ENCODE measurements at regions not wholly inside any gene's neighbourhood (a gene's known extent, or its start where the extent isn't known, plus 50 kb on each side); places are given as distances from the start of the nearest gene placed in this dataset.
A peak's percentile ranks its signal among the peaks of the same experiment; 100 is the strongest.
"Not testable (repeated sequence)": the region's sequence is repeated elsewhere in the genome, so short reads cannot be mapped to it uniquely, and the experiment has no call there.

- no peak overlapping the region for H3K27ac ChIP-seq (ENCODE audit: control insufficient read depth, insufficient read depth, low read length)
- dilution Hi-C loops (cut with MboI; ENCODE audit: extremely low pct_ligation_motif_present, low sequenced_read_pairs), result no loop called here
- no peak overlapping the region for H3K4me3 ChIP-seq (ENCODE audit: control insufficient read depth in 2 of 3, extremely low read depth in 1 of 3, insufficient read depth in 2 of 3, low read depth in 1 of 3, low read length in 3 of 3)
- no peaks in the 10 kb centered on the region for H3K79me2 ChIP-seq (ENCODE audit: control insufficient read depth, insufficient read depth, low read length)
- no peaks in the 10 kb centered on the region for H3K9me1 ChIP-seq (ENCODE audit: control insufficient read depth, extremely low read depth, insufficient read depth, low read length)
- H3K27me3 ChIP-seq (ENCODE audit: control insufficient read depth, extremely low read depth, insufficient read depth, low read length), result peaks cover 22% of the 10 kb centered on the region
- no peaks in the 10 kb centered on the region for H3K4me1 ChIP-seq (ENCODE audit: control insufficient read depth, extremely low read depth, insufficient read depth, low read length)
- TF ChIP-seq EZH2 (IDR thresholded peaks at IDR 0.05; ENCODE audit: low read length), result no peak
- TF ChIP-seq, protein P1, sequence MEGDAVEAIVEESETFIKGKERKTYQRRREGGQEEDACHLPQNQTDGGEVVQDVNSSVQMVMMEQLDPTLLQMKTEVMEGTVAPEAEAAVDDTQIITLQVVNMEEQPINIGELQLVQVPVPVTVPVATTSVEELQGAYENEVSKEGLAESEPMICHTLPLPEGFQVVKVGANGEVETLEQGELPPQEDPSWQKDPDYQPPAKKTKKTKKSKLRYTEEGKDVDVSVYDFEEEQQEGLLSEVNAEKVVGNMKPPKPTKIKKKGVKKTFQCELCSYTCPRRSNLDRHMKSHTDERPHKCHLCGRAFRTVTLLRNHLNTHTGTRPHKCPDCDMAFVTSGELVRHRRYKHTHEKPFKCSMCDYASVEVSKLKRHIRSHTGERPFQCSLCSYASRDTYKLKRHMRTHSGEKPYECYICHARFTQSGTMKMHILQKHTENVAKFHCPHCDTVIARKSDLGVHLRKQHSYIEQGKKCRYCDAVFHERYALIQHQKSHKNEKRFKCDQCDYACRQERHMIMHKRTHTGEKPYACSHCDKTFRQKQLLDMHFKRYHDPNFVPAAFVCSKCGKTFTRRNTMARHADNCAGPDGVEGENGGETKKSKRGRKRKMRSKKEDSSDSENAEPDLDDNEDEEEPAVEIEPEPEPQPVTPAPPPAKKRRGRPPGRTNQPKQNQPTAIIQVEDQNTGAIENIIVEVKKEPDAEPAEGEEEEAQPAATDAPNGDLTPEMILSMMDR (optimal IDR thresholded peaks at IDR 0.05 in 1 of 3, IDR thresholded peaks at IDR 0.05 in 1 of 3, conservative IDR thresholded peaks at IDR 0.05 in 1 of 3; ENCODE audit: extremely low read depth in 1 of 3, insufficient read depth in 2 of 3, low read length in 3 of 3), result no peak
- no peak overlapping the region for H3K9ac ChIP-seq (ENCODE audit: control insufficient read depth, extremely low read depth, insufficient read depth, low read length)
- H3K9me3 ChIP-seq (ENCODE audit: control insufficient read depth, low read depth, low read length), result peaks cover 3% of the 10 kb centered on the region
- no peaks in the 10 kb centered on the region for H3K36me3 ChIP-seq (ENCODE audit: control insufficient read depth in 2 of 2, extremely low read depth in 1 of 2, insufficient read depth in 2 of 2, low read length in 2 of 2)
- DNase-seq (ENCODE audit: low read depth, low spot score) (no peak), FAIRE-seq (no peak)
- no peak overlapping the region for H2AFZ ChIP-seq (ENCODE audit: control insufficient read depth, low read length)
- H4K20me1 ChIP-seq (ENCODE audit: control insufficient read depth, extremely low read depth, insufficient read depth, low read length), result no peaks in the 10 kb centered on the region
- no peak overlapping the region for H3K4me2 ChIP-seq (ENCODE audit: control insufficient read depth, extremely low read depth, insufficient read depth, low read depth, low read length)
These were observed 430.7 kb upstream of the PTCHD4 start for GRCh38 chr6:48541649-48542048.

GRCh38 chr6:48535582-48536009 is 424.6 kb upstream of the PTCHD4 start:
- Histone ChIP-seq H3K27me3 (ENCODE audit: control insufficient read depth, extremely low read depth, insufficient read depth, low read length) (peaks cover 31% of the 10 kb centered on the region), H3K4me2 (ENCODE audit: control insufficient read depth, extremely low read depth, insufficient read depth, low read depth, low read length) (peak overlapping the region; percentile 29), H3K27ac (ENCODE audit: control insufficient read depth, insufficient read depth, low read length) (no peak overlapping the region), H2AFZ (ENCODE audit: control insufficient read depth, low read length) (no peak overlapping the region), H3K36me3 (ENCODE audit: control insufficient read depth in 2 of 2, extremely low read depth in 1 of 2, insufficient read depth in 2 of 2, low read length in 2 of 2) (no peaks in the 10 kb centered on the region), H3K4me3 (ENCODE audit: control insufficient read depth in 2 of 3, extremely low read depth in 1 of 3, insufficient read depth in 2 of 3, low read depth in 1 of 3, low read length in 3 of 3) (no peak overlapping the region), H4K20me1 (ENCODE audit: control insufficient read depth, extremely low read depth, insufficient read depth, low read length) (no peaks in the 10 kb centered on the region), H3K9me3 (ENCODE audit: control insufficient read depth, low read depth, low read length) (no peaks in the 10 kb centered on the region), H3K9me1 (ENCODE audit: control insufficient read depth, extremely low read depth, insufficient read depth, low read length) (no peaks in the 10 kb centered on the region), H3K9ac (ENCODE audit: control insufficient read depth, extremely low read depth, insufficient read depth, low read length) (no peak overlapping the region), H3K4me1 (ENCODE audit: control insufficient read depth, extremely low read depth, insufficient read depth, low read length) (peaks cover 6% of the 10 kb centered on the region), H3K79me2 (ENCODE audit: control insufficient read depth, insufficient read depth, low read length) (no peaks in the 10 kb centered on the region)
- dilution Hi-C loops (cut with MboI; ENCODE audit: extremely low pct_ligation_motif_present, low sequenced_read_pairs), result no loop called here
- DNase-seq (ENCODE audit: low read depth, low spot score), result peak; percentile 7
- no peak for TF ChIP-seq EZH2 (IDR thresholded peaks at IDR 0.05; ENCODE audit: low read length)
- TF ChIP-seq, protein P1 (optimal IDR thresholded peaks at IDR 0.05 in 1 of 3, IDR thresholded peaks at IDR 0.05 in 1 of 3, conservative IDR thresholded peaks at IDR 0.05 in 1 of 3; ENCODE audit: extremely low read depth in 1 of 3, insufficient read depth in 2 of 3, low read length in 3 of 3), result no peak
- peak; percentile 93 for FAIRE-seq

- H3K79me2 ChIP-seq (ENCODE audit: control insufficient read depth, insufficient read depth, low read length); H3K4me2 ChIP-seq (ENCODE audit: control insufficient read depth, extremely low read depth, insufficient read depth, low read depth, low read length); DNase-seq (ENCODE audit: low read depth, low spot score); FAIRE-seq; H3K4me1 ChIP-seq (ENCODE audit: control insufficient read depth, extremely low read depth, insufficient read depth, low read length); H3K4me3 ChIP-seq (ENCODE audit: control insufficient read depth in 2 of 3, extremely low read depth in 1 of 3, insufficient read depth in 2 of 3, low read depth in 1 of 3, low read length in 3 of 3); H3K9me1 ChIP-seq (ENCODE audit: control insufficient read depth, extremely low read depth, insufficient read depth, low read length); H4K20me1 ChIP-seq (ENCODE audit: control insufficient read depth, extremely low read depth, insufficient read depth, low read length); H3K36me3 ChIP-seq (ENCODE audit: control insufficient read depth in 2 of 2, extremely low read depth in 1 of 2, insufficient read depth in 2 of 2, low read length in 2 of 2); H3K9me3 ChIP-seq (ENCODE audit: control insufficient read depth, low read depth, low read length); H3K9ac ChIP-seq (ENCODE audit: control insufficient read depth, extremely low read depth, insufficient read depth, low read length); H3K27ac ChIP-seq (ENCODE audit: control insufficient read depth, insufficient read depth, low read length); dilution Hi-C loops (cut with MboI; ENCODE audit: extremely low pct_ligation_motif_present, low sequenced_read_pairs); H2AFZ ChIP-seq (ENCODE audit: control insufficient read depth, low read length): not testable (repeated sequence)
- H3K27me3 ChIP-seq (ENCODE audit: control insufficient read depth, extremely low read depth, insufficient read depth, low read length), result peaks cover 12% of the 10 kb centered on the region
These were observed 420.0 kb upstream of the PTCHD4 start for GRCh38 chr6:48530978-48531377.

Data from keratinocyte (primary cell).